HCT116 (cell line): ENCODE measurements at regions not wholly inside any gene's neighbourhood (a gene's known extent, or its start where the extent isn't known, plus 50 kb on each side); places are given as distances from the start of the nearest gene placed in this dataset.

ENCODE experiments used
- POLR2A ChIP-seq: IDR thresholded peaks from 2 replicates; pipeline ENCODE4 v1.7.0; 2011; ENCODE audit warnings: borderline replicate concordance; ENCODE audit not compliant: insufficient read depth, insufficient read length; ENCODE audit errors: extremely low read depth
- RAD21 ChIP-seq: IDR thresholded peaks from 2 replicates; pipeline ENCODE4 v1.6.1; 2012; ENCODE audit warnings: low read depth, mild to moderate bottlenecking
- TCF7L2 ChIP-seq: IDR thresholded peaks from 2 replicates; pipeline ENCODE4 v1.7.0; 2011; ENCODE audit warnings: borderline replicate concordance, inconsistent platforms; ENCODE audit not compliant: insufficient read depth, insufficient read length; ENCODE audit errors: extremely low read depth
- TF ChIP-seq, protein P1 (sequence below), 3 experiments: fragments of 200-600 bp in 1 of 3; sonication (generic) in 1 of 3; IDR thresholded peaks in 2 of 3; conservative IDR thresholded peaks in 1 of 3; 2 replicates each; pipeline ENCODE4 v1.5.1; 2012 to 2017; ENCODE audit warnings: low read depth in 2 of 3, low read length in 2 of 3, antibody characterized with exemption in 1 of 3, borderline replicate concordance in 1 of 3, control low read depth in 1 of 3, mild to moderate bottlenecking in 1 of 3, mixed read lengths in 1 of 3, mixed run types in 1 of 3, moderate library complexity in 1 of 3; ENCODE audit not compliant: insufficient read depth in 1 of 3

GRCh38 chr21:26686278-26686677 lies 113.2 kb upstream of the CYYR1 start:
- TF ChIP-seq, protein P1, sequence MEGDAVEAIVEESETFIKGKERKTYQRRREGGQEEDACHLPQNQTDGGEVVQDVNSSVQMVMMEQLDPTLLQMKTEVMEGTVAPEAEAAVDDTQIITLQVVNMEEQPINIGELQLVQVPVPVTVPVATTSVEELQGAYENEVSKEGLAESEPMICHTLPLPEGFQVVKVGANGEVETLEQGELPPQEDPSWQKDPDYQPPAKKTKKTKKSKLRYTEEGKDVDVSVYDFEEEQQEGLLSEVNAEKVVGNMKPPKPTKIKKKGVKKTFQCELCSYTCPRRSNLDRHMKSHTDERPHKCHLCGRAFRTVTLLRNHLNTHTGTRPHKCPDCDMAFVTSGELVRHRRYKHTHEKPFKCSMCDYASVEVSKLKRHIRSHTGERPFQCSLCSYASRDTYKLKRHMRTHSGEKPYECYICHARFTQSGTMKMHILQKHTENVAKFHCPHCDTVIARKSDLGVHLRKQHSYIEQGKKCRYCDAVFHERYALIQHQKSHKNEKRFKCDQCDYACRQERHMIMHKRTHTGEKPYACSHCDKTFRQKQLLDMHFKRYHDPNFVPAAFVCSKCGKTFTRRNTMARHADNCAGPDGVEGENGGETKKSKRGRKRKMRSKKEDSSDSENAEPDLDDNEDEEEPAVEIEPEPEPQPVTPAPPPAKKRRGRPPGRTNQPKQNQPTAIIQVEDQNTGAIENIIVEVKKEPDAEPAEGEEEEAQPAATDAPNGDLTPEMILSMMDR (IDR thresholded peaks at IDR 0.05 in 2 of 3, conservative IDR thresholded peaks at IDR 0.05 in 1 of 3; ENCODE audit: borderline replicate concordance in 1 of 3, insufficient read depth in 1 of 3, low read depth in 2 of 3, low read length in 2 of 3), result no peak
- no peak for TF ChIP-seq RAD21
- TF ChIP-seq POLR2A, result no peak
- TF ChIP-seq TCF7L2, result no peak
